Sigmoid colon (tissue), 4 donors: ENCODE measurements at regions not wholly inside any gene's neighbourhood (a gene's known extent, or its start where the extent isn't known, plus 50 kb on each side); places are given as distances from the start of the nearest gene placed in this dataset.

Experiments used
- CTCF ChIP-seq, 4 experiments: fragments of 450-650 bp in 3 of 4; fragments of 200-600 bp in 1 of 4; IDR thresholded peaks; one replicate each; pipeline ENCODE4 v1.5.1; 2016 to 2019; ENCODE audit warnings: antibody characterized with exemption in 4 of 4, mild to moderate bottlenecking in 3 of 4, moderate library complexity in 2 of 4
- POLR2AphosphoS5 ChIP-seq, 4 donors: sonication (generic); formaldehyde crosslinking; IDR thresholded peaks; one replicate each; pipeline ENCODE4 v1.6.1; 2017; ENCODE audit warnings: antibody characterized with exemption in 4 of 4

GRCh38 chr9:22700171-22700570 lies 253.5 kb downstream of the DMRTA1 start:
- TF ChIP-seq CTCF (IDR thresholded peaks at IDR 0.05) (no peak), POLR2AphosphoS5 (IDR thresholded peaks at IDR 0.05) (no peak)
